Ovary (tissue), 3 donors: ENCODE measurements at regions not wholly inside any gene's neighbourhood (a gene's known extent, or its start where the extent isn't known, plus 50 kb on each side); places are given as distances from the start of the nearest gene placed in this dataset.

ENCODE experiments used
- EP300 ChIP-seq: sonication (generic); formaldehyde crosslinking; IDR thresholded peaks from one replicate; pipeline ENCODE4 v1.6.1; 2017; ENCODE audit warnings: antibody characterized with exemption
- POLR2A ChIP-seq: fragments of 450-650 bp; IDR thresholded peaks from one replicate; pipeline ENCODE4 v1.6.1; 2017; ENCODE audit warnings: antibody characterized with exemption, mild to moderate bottlenecking, moderate library complexity
- TF ChIP-seq, protein P1 (sequence below), 3 donors: fragments of 450-650 bp in 2 of 3; fragments of 200-600 bp in 1 of 3; IDR thresholded peaks; one replicate each; pipeline versions ENCODE4 v1.5.1 to v1.8.0; 2016 to 2022; ENCODE audit warnings: antibody characterized with exemption in 3 of 3, mild to moderate bottlenecking in 1 of 3
- donor health status: DM: no; HTN: no; CAD: no.

DNA sequence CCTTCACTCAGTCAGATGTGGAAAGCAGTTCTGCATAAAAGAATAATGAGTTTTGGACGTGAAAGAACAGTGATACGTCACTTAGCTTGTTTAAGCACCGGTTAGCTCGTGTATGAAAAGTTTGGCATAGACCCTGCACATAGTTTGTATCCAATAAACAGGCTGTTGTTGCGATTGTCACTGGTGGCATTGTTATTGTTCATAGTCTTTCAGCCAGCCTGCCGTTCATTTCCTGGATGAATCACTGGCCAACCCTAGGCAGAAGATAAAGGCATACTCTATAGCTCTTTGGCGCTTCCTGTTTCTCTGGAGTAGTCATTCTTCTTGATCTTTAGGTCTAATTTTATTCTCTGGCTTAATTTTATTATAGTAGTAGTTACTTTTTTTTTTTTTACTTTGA, 57.8 kb upstream of the ANKRD30A start:
- TF ChIP-seq EP300 (no peak), POLR2A (no peak)
- TF ChIP-seq, protein P1, sequence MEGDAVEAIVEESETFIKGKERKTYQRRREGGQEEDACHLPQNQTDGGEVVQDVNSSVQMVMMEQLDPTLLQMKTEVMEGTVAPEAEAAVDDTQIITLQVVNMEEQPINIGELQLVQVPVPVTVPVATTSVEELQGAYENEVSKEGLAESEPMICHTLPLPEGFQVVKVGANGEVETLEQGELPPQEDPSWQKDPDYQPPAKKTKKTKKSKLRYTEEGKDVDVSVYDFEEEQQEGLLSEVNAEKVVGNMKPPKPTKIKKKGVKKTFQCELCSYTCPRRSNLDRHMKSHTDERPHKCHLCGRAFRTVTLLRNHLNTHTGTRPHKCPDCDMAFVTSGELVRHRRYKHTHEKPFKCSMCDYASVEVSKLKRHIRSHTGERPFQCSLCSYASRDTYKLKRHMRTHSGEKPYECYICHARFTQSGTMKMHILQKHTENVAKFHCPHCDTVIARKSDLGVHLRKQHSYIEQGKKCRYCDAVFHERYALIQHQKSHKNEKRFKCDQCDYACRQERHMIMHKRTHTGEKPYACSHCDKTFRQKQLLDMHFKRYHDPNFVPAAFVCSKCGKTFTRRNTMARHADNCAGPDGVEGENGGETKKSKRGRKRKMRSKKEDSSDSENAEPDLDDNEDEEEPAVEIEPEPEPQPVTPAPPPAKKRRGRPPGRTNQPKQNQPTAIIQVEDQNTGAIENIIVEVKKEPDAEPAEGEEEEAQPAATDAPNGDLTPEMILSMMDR (IDR thresholded peaks at IDR 0.05), result no peak
